GM18517 (cell line): ENCODE measurements at regions not wholly inside any gene's neighbourhood (a gene's known extent, or its start where the extent isn't known, plus 50 kb on each side); places are given as distances from the start of the nearest gene placed in this dataset.

Source experiments
- ATAC-seq: cut with Tn5 transposase; IDR thresholded peaks from one replicate; pipeline ENCODE4 v1.9.1; 2021; ENCODE audit warnings: mild to moderate bottlenecking, moderate library complexity; ENCODE audit not compliant: unreplicated experiment

DNA sequence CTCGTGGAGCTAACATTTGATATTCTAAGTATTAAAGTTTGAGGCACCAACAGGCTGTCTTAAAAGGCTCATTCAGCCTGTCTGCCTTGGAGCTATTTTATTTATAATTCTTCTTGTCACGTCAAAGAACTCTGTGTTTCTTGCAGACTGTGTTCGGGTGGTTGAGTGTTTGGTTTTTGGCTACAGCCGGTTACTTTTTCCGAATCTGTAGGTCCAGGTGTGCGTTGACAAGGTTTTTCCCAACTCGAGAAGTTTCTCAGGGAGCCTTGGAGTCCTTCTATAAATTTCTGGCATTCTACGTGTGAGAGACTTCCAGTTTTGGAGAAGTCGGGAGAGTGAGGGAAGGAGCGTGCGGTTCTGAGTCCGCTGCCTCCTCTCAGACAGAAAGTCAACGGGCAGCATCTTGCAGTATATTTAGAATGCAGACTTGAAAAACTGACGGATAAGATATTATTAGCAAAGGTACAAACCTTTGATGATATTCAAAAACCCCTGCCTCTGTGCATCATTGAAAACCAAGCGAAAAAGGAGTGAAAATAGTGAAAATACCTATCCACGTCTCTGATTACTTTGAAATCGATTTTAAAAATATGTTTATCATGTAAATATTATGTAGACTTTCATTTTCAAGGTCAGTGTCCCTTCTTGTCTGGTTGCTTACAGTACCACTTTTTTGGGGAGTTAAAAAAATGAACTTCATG lies 85.2 kb upstream of the PPARA start:
- no peak for ATAC-seq

DNA sequence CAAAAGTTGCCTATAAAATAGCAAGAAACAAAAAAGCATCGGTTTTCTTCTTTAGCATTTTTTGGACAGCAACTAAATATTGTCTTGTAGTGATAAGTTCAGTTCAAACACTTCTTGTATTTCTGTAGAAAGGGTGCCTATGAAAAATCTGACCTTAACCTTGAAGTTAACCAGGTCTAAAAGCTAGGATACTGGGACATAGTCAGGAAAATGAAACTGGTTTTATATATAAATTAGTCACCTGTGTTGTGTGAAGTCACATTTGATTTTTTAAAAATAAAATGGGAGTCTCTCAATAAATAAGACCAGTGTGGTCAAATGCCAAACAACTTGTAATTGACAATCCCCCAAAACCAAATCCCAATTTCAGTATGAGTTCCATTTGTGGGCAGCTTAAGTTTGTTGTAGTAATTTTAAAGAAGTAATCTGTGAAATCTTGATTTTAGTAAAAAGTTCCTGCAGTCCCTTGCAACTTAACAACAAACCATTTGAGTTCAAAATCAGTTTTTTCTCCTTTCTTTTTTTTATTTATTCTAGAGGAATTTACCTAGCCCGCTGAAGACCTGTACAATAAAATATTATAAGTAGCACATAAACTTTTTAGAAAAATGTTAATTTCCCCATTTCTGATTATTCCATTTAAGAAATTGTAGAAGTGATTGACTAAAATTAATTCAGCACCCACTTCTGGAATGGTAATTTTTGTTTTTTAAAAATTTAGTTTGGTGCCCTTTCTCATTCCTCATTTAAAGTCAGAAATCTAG lies 84.5 kb upstream of the PPARA start:
- no peak for ATAC-seq

DNA sequence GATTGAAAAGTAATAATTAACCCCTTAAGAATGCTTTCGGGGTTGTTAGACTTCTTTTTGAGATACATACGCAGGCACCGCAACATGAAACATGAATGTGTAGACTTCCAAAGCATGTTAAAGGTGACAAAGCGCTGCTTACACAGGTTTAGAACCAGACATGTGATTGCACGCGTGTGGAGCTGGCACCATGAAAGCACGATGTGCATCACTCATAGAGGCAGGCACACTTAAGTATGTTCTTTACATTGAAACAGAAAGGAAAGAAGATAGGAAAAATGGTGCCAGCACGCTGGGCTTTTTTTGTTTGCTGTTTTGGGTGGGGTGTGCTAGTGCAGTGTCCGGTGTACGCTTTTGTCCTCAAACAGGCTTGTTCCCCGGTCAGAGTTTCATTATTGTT lies 83.6 kb upstream of the PPARA start:
- no peak for ATAC-seq

DNA sequence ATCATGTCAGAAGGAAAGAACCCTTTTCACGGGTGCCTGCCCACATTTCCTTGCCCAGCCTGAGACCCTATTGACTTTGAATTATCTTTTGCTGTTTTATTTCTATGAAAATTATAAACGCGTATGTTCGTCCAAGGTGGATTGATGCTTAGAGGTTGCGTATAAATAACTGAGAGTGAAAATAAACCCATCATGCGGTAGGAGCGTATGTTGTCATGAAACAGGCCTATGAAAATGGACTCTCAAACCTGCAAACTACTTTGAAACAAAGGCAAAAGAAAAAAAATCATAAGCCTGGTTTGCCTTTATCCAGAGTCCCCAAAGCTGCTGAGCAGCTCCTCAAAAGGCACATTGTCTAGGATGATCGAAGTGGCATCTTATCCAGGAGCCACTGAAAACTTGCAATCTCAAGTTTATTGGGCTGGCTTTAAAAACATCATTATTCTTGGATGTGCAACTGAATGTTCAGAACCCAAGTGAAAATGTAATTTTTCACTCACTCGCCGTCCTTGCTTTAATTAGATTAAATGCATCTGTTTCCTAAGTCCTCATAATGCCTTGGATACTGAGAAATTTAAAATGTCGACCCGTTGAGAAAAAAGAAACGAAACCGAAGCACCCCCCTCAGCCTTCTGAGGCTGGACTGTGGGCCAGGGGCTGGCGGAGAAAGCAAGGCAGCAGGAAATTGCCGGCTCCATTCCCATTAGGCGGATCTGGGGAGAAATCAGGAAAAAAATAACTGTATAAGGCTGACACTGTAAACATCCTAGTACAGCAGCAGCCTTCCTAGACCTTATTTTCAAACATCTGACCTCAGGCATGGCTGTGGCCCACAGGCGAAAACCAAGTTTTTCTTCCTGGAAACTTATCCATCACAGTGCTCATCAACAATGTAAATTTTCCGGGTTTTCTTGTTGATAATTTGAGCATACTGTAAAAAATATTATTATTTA lies 82.9 kb upstream of the PPARA start:
- no peak for ATAC-seq

DNA sequence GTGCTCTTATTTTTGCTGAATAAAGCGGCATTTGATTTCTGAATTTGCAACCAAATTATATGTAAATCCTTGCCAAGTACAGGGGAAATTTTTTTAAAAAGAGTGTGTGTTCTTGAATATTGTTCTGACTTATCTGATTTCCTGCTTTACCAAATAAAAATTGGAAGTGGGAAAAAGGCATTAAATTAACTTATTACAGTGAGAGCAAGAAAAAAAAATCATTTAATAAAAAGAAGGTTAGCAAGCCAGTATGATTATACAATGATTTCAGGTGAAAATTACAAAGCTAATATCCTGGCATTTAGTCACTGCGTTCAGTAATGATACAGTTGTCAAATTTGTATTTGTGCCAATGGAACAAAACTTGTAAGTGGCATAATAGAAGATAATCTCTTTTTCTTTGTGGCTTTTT lies 82.1 kb upstream of the PPARA start:
- ATAC-seq = no peak

DNA sequence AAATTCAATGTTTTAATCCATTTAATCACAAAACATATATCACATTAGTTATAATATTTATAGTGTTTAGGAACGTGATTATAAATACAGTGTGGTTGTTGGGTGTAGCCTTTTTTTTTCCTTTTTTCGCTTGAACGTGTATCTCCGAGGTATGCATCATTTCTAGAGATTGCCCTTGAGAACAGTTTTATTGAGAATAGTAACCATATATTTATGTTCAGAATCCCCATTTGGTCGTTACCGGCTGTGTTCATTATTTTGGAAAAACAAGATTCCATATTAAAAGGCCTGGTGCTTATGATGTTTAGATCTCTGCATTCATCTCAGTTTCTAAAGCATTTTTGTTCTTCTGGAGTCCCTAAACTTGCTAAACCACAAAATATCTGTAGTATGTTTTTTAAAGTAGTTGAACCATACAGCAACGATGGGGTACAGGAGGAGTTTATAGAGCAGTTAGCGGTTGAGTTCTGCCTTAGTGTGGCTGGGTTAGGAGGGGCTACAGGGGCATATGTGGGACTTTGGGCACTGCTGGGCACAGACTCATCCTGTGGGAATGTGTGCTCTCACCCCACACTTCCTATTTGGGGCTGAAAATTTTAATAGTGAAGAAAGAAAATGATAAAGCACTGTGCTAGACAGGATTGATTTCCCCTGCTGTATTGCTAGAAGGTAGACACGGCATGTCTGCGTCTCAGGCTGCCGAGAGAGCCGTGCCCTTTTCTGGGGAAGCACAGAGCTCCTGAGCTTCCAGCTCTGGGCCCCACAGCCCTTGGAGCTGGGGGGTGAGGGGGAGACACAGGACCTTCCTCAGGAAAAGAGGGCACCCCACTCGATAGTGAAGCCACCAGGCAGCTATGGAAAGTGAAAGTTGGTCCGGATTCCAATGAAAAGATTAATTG lies 81.5 kb upstream of the PPARA start:
- ATAC-seq = no peak

DNA sequence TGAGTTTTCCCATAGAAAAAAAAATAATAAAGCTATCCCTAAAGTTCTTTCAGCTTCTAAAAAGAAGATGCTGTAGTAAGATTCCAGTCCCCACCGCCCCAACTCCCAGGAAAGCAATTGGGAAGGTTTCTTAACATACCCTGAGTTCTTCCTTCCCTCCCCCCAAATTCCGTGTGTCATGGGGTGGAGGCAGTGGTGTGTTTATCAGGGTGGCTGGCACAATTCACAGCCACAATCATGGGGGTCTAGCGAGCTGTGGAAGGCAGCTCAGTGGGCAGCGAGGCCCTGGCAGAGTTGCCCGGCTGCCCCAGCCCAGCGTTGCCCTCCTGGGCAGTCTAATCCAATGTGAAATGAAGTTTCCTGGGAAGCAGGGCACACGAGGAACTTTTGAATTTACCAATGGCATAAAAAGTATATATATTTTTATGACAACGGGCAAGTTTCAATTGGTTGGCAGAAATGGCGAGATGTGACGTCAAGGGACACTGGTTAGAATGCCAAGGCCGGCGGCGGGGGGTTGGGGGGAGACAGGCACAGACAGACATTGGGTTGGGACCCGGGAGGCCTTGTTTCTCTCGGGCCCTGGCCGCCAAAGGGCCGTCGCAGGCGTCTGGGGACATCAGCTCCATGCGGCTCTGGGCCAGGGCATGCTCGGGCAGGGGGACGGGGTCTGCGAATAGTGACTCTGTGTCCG lies 80.7 kb upstream of the PPARA start:
- no peak for ATAC-seq

DNA sequence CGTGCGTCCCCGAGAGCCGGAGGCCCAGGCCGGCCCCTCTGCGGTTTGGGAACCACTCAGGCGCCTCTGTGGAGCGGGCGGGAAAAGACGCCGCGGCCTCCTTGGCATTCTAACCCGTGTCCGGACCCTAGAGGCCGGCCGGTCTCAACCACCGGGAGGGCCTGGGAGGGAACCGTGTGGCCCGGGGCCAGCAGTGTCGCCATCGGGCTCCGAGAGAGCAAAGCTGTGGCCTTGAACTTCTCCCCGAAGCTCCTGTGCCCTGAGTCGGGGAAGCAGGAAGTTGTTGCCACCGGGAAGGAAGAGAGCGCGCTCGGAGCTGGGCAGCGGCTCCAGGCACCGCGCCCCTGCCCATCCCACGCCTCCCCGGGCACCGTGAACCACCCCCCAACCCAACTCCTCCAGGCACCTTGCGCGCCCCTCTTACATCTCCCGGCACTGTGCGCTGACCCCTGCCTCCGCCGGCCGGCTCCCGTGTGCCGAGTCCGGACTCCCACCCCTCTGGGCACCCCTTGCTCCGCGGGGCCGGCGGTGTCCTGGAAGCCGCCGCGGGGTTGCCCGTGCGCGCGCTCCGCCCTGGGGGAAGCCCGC lies 80.0 kb upstream of the PPARA start:
- ATAC-seq = no peak

DNA sequence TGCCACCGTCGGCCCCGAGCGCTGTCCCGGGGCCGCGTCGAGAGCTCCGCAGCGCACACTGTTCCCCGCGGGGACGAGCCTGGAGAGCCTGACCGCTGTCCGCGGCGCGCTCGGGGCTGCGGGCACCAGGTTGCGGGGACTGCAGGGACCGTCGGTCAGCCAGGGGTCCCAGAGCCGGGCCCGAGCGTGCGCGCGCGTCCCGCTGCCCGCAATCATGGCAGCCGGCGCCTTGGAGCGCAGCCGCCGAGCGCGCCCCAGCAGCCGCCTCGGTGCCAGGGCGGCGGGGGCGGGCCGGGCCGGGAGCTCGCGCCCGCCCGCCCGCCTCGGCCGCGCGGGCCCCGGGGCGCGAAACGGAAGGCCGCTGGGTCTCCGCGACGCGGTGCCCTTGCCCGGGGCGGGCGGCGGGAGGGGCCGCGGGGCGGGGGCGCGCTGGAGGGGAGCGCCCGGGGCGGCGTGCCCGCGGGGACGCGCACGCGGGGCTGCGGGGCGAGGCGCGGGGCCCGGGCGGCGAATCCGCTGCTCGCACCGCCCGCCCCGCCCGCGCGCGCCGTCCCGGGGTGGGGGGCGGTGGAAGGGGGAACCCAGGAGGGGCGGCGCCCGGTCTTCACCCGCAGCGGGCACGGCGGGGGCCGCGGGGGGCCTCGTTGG lies 79.4 kb upstream of the PPARA start:
- no peak for ATAC-seq

DNA sequence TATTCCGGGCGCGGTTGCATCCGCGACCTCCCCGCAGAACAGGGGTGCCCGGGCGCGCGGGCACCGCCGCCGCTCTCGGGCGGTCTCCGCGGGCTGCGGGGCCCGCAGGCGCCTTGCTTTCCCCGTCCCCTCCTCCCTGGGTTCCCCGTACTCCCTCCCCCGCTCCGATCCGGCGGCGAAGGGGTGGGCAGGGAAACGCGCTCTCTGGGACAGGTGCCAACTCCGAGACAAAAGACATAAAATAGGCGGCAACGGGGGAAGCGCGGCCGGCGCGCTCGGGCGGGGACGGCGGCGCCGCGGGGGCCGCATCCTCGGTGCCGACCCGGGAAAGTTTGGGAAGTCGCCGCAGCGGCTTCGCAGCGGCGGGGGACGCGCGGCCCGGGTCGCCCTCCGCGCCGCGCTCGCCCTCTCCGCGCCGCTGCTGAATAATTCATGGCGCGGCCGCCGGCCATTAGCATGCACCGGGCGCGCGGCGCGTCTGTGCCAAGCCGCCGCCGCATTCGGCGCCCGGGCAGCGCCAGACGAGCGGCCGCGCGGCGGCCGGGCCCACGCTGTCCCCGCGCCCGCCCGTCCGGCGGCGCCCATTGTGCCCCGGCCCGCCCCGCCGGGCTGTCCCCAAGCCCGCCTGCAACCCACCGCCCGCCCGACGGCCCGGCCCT lies 78.7 kb upstream of the PPARA start:
- no peak for ATAC-seq

DNA sequence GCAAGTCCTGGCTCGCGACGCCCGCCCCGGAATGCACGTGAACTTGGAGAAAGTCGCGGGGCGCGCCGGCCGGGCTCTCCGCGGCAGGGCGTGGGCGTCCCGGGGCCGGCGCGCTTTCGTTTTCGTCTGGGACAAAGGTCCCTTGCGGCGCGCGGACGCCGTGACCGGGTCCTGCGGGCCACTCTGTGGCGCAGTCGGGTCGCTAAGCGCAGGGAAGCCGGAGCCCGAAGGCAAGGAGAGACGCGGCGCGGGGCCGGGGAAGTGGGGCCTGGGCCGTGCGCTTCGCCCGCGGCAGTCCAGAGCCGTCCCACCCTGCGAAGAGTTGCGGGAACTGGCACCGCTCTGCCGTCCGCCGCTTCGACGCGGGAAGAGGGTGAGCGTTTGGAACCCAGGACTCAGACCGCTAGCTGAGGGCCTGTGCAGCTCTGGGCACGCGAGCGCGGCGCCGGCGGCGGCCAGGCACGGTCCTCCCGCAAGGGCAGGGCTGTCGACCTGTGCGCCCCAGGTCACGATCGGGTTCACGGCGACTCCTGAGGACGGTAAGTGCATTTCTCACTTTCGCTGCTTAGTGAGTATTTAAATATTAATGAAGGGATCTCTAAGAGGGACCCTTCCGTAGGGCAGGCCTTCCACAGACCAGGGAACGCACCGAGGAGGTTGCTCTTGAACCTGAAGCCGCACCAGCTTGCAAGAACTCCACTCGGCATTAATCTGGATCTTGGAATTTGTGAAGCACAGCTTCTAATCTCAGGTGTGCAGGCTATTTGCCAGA lies 78.0 kb upstream of the PPARA start:
- no peak for ATAC-seq

DNA sequence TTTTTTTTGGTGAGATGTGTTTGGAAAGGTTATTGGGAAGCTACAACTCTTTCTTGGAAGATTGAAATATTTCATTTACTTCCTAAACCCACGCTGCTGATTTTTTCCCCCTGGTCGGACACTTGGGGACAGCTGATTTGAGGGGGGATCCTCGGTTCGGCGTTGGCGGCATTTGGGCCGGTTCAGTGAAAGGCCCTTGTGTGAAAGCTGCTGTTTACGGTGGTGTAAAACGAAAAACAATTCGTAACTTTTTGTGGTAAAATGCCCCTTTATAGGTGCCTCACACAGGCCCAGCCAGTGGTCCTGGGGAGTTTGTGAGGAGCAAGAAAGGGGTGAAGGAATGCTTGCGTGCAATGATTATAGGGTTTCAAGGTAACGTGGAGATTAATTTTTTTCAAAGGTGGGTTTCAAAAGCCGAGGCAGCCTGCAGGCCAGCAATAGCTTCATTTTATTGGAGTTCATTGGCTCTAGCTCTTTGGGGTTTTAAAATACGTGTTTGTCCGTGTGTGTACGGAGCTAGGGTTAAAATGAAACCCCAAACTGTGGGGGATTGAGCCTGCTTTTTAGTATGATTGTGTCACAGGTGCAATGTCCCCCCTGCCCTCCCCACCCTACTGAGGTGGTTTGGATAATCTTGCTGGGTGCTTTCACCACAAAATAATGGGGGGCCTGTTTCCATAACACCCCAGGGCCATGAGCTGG lies 77.2 kb upstream of the PPARA start:
- no peak for ATAC-seq

DNA sequence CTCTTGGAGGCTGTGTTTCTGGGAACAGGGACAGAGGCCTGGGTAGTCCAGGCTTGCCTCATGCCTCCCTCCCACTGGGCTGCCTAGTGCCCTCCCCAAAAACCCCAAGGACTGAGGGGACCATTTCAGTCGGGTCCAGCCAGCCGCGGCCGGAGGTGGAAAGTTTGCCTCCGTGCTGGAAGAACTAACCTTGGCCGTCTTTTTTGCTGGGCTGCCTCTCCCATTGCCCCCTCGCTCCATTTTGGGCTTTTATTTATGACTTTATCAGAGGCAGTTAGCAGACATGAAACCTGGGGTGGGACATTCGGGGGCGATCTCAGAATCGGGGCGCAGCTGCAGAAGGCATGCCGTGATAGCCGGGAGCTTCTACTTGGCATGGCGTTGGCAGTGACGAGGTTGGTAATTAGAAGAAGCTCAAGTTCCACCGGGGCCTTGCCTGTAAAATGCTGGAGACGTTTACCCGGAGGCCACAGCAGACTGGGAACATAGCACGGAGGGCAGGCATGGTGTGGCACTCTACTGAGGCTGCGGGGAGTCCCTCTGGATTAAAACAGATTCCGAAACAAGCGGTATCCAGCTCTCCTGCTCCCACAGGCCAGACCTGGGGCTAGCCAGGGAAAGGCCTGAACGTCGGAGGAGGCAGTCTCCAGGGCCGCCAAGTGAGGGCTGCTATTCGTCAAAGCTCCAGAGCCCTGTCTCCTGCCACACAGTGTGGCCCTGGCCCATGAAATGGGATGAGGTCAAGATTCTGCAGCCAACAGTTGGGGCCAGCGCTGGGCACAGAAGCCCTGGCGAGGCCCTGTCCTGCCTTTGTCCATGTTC lies 76.4 kb upstream of the PPARA start:
- ATAC-seq = no peak

DNA sequence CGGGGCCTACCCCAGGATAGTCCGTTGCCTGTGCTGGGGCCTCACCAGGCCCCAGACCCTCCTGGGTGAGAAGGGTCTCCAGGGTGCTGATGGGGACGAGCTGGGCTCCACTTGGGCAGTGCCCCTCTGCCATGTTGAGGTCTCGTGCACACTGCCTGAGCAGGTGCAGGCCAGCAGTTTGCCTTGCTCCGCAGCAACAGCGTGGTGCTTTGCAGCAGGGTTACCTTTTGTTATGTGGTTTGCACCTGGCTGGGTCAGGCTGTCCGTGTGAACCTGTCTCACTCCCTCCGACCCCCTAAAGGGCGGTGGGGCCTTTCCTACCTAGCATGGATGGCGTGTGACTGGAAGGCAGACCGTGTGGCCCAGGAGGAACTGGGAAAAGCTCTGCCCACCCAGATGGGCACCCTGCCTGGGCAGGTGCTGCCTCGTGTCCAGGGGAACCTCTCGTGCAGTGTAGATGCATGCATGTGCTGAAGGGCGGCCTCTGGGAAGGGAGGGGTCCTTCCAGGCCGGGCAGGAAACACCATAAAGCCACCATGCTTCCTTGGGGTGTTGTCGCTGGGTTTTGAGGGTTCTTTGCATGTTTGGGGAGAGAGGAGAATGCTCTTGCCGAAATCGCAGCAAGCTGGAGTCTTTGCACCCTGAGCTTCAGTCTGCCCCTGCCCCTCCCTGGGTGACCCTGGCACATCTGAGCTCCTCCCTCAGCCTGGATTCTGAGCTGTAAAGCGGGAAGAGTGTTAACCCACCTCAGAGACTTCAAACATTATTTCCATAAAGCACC lies 75.4 kb upstream of the PPARA start:
- ATAC-seq = no peak

DNA sequence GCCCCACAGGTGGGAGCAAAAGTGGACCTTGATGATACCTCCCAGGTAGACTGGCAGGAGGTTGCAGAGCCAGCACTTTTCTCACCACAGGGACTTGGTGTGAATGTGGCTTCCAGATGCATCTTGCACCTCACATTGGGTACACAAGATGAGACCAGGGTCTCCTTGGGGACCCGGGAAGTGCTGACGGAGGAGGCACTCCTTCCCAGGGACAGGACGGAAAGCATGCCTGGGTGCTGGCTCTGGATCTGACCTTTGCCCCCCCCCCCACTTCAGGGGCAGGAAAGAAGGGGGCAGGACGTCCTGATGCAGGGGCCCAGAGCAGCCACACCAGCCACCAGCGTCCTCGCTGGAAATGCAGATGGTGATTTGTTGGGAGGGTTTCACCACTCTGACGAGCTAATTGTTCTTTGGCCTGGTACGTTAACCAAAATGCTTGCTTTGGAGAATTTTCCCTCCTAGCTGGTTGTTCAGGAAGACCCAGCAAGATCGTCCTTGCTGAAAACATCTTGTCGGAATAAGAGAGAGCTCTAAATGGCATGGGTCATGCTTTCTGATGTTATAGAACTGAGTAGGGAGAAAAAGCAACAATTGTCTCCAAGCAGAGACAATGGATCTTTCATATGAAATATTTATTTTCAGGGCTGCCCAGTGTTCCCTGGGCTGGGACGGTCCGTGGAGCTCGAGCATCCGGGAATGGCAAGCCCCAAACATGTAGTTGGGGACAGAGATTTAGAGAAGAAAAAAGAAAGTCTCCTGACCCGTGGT lies 74.4 kb upstream of the PPARA start:
- no peak for ATAC-seq
